ENCODE measurements at regions not wholly inside any gene's neighbourhood (a gene's known extent, or its start where the extent isn't known, plus 50 kb on each side); places are given as distances from the start of the nearest gene placed in this dataset.

- no peak for DNase-seq (ENCODE audit: low read depth)
Observed at GRCh38 chr2:15826273-15826717, 114.1 kb upstream of the MYCN start.

GRCh38 chr2:15827001-15827400 is 113.3 kb upstream of the MYCN start:
- no peak for DNase-seq (ENCODE audit: low read depth)

- DNase-seq (ENCODE audit: low read depth), result no peak
Observed at GRCh38 chr2:15828576-15828975, 111.8 kb upstream of the MYCN start.

GRCh38 chr2:15829091-15829801 is 111.1 kb upstream of the MYCN start:
- DNase-seq (ENCODE audit: low read depth), result no peak

GRCh38 chr2:15829985-15830384 is 110.4 kb upstream of the MYCN start:
- DNase-seq (ENCODE audit: low read depth), result no peak

GRCh38 chr2:15830937-15831549 is 109.3 kb upstream of the MYCN start:
- no peak for DNase-seq (ENCODE audit: low read depth)

- DNase-seq (ENCODE audit: low read depth), result no peak
Observed at GRCh38 chr2:15832030-15832709, 108.2 kb upstream of the MYCN start.

GRCh38 chr2:15832849-15833680 is 107.3 kb upstream of the MYCN start:
- no peak for DNase-seq (ENCODE audit: low read depth)

- DNase-seq (ENCODE audit: low read depth), result no peak
Observed at GRCh38 chr2:15833731-15834130, 106.6 kb upstream of the MYCN start.

- DNase-seq (ENCODE audit: low read depth), result no peak
Observed at GRCh38 chr2:15834381-15835031, 105.8 kb upstream of the MYCN start.

- DNase-seq (ENCODE audit: low read depth), result no peak
Observed at GRCh38 chr2:15835991-15836688, 104.2 kb upstream of the MYCN start.

GRCh38 chr2:15836689-15837610 is 103.4 kb upstream of the MYCN start:
- DNase-seq (ENCODE audit: low read depth), result no peak

- no peak for DNase-seq (ENCODE audit: low read depth)
Observed at GRCh38 chr2:15838481-15839090, 101.8 kb upstream of the MYCN start.

GRCh38 chr2:15839426-15840124 is 100.8 kb upstream of the MYCN start:
- DNase-seq (ENCODE audit: low read depth), result no peak

- DNase-seq (ENCODE audit: low read depth), result no peak
Observed at GRCh38 chr2:15840148-15840547, 100.2 kb upstream of the MYCN start.

- no peak for DNase-seq (ENCODE audit: low read depth)
Observed at GRCh38 chr2:15840969-15841368, 99.4 kb upstream of the MYCN start.

- no peak for DNase-seq (ENCODE audit: low read depth)
Observed at GRCh38 chr2:15841776-15842560, 98.4 kb upstream of the MYCN start.

All from fibroblast of the conjunctiva (primary cell).